ENCODE measurements at regions not wholly inside any gene's neighbourhood (a gene's known extent, or its start where the extent isn't known, plus 50 kb on each side); places are given as distances from the start of the nearest gene placed in this dataset.

DNA sequence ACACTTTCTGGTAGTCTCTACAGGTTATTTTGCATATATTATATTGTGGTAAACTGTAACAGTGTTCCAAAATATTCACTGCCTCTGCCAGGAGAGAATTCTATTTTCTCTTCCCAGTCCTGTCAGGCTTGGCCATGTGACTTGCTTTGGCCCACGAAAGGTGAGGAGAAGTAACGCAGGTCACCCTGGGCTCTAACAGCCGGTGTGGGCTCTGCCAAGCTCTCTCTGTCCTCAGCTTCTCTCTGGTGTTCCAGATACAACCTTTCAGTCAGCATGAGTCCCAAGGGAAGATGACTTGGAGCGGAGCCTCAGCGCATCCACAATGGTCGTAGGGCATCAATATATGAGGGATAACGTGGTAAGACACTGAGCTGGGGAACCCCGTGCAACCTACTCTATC is 113.0 kb upstream of the RREB1 start:
- TF ChIP-seq FOXJ3 (CRISPR knock-in tag; IDR thresholded peaks at IDR 0.05): no peak
- no peak for TF ChIP-seq EZH2phosphoT487 (IDR thresholded peaks at IDR 0.05; ENCODE audit: borderline replicate concordance, low read depth)
- TF ChIP-seq, protein P1, sequence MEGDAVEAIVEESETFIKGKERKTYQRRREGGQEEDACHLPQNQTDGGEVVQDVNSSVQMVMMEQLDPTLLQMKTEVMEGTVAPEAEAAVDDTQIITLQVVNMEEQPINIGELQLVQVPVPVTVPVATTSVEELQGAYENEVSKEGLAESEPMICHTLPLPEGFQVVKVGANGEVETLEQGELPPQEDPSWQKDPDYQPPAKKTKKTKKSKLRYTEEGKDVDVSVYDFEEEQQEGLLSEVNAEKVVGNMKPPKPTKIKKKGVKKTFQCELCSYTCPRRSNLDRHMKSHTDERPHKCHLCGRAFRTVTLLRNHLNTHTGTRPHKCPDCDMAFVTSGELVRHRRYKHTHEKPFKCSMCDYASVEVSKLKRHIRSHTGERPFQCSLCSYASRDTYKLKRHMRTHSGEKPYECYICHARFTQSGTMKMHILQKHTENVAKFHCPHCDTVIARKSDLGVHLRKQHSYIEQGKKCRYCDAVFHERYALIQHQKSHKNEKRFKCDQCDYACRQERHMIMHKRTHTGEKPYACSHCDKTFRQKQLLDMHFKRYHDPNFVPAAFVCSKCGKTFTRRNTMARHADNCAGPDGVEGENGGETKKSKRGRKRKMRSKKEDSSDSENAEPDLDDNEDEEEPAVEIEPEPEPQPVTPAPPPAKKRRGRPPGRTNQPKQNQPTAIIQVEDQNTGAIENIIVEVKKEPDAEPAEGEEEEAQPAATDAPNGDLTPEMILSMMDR (IDR thresholded peaks at IDR 0.05): no peak
- TF ChIP-seq YY1 (IDR thresholded peaks at IDR 0.05; ENCODE audit: low read depth): no peak
- no peak for TF ChIP-seq POLR2AphosphoS5 (IDR thresholded peaks at IDR 0.05; ENCODE audit: low read depth, low read length)
- no peak for TF ChIP-seq NFIC (IDR thresholded peaks at IDR 0.05; ENCODE audit: borderline replicate concordance)
- TF ChIP-seq RAD21 (IDR thresholded peaks at IDR 0.05; ENCODE audit: low read length): no peak
- no peak for TF ChIP-seq NRF1 (IDR thresholded peaks at IDR 0.05; ENCODE audit: low read depth, low read length)
- no peak for TF ChIP-seq TCF12 (IDR thresholded peaks at IDR 0.05)
- TF ChIP-seq, protein P2, sequence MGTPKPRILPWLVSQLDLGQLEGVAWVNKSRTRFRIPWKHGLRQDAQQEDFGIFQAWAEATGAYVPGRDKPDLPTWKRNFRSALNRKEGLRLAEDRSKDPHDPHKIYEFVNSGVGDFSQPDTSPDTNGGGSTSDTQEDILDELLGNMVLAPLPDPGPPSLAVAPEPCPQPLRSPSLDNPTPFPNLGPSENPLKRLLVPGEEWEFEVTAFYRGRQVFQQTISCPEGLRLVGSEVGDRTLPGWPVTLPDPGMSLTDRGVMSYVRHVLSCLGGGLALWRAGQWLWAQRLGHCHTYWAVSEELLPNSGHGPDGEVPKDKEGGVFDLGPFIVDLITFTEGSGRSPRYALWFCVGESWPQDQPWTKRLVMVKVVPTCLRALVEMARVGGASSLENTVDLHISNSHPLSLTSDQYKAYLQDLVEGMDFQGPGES (IDR thresholded peaks at IDR 0.05; ENCODE audit: low read depth, low read length): no peak
- TF ChIP-seq TAF1 (IDR thresholded peaks at IDR 0.05; ENCODE audit: borderline replicate concordance, low read depth, low read length): no peak
- no peak for TF ChIP-seq RCOR1 (IDR thresholded peaks at IDR 0.05; ENCODE audit: low read length)
- no peak for TF ChIP-seq GATA2 (CRISPR knock-in tag; IDR thresholded peaks at IDR 0.05)

All from SK-N-SH (cell line).